Endothelial cell of umbilical vein (primary cell): ENCODE measurements at regions not wholly inside any gene's neighbourhood (a gene's known extent, or its start where the extent isn't known, plus 50 kb on each side); places are given as distances from the start of the nearest gene placed in this dataset.

Source experiments
- BruUV-seq: library from RNA; stranded (reverse); fragments of 400-500 nt; replicated peaks from 2 replicates; lab custom pipeline; 2021; lab: Mats Ljungman, UMichigan
- CTCF ChIA-PET: fragments of 300-600, 350-600 bp; sonication (Branson Sonifier 250); formaldehyde crosslinking; loops from one replicate; lab custom pipeline; 2021; ENCODE audit warnings: antibody characterized with exemption, inconsistent platforms; lab: Charles Lee
- POLR2A ChIA-PET: fragments of 300-600, 350-600 bp; sonication (Branson Sonifier 250); formaldehyde crosslinking; loops from one replicate; lab custom pipeline; 2021; ENCODE audit warnings: antibody characterized with exemption, inconsistent platforms; lab: Charles Lee
- DNase-seq: peaks from one replicate; pipeline ENCODE4 v3.0.0-alpha.2; 2011; ENCODE audit warnings: low read depth, low spot score
- FAIRE-seq: peaks from 2 replicates; lab custom pipeline; 2011; peaks lifted over from hg19 to GRCh38; lab: Jason Lieb, UNC
- H2AFZ ChIP-seq: 2 replicates; pipeline ENCODE4 v1.6.0; 2012; ENCODE audit warnings: low read depth, low read length, control low read depth, inconsistent platforms
- H3K27ac ChIP-seq: 2 replicates; pipeline ENCODE4 v1.5.1; 2011; ENCODE audit warnings: low read depth, mild to moderate bottlenecking, control low read depth, low read length, moderate library complexity; ENCODE audit not compliant: insufficient read depth
- H3K27me3 ChIP-seq, 2 experiments: 2 replicates each; pipeline versions ENCODE4 v1.6.0 to v1.6.1; 2011; ENCODE audit warnings: low read length in 2 of 2, mixed read lengths in 1 of 2; ENCODE audit not compliant: control insufficient read depth in 2 of 2, insufficient read depth in 2 of 2
- H3K36me3 ChIP-seq, 2 experiments: 2 replicates in 1 of 2; 3 replicates in 1 of 2; pipeline ENCODE4 v1.5.1; 2011; ENCODE audit warnings: low read length in 2 of 2, mild to moderate bottlenecking in 1 of 2, moderate library complexity in 1 of 2; ENCODE audit not compliant: control insufficient read depth in 2 of 2, insufficient read depth in 2 of 2; ENCODE audit errors: extremely low read depth in 1 of 2
- H3K4me1 ChIP-seq: 3 replicates; pipeline ENCODE4 v1.5.1; 2011; ENCODE audit warnings: mild to moderate bottlenecking, low read length; ENCODE audit not compliant: control insufficient read depth, insufficient read depth; ENCODE audit errors: extremely low read depth
- H3K4me2 ChIP-seq: 2 replicates; pipeline ENCODE4 v1.6.1; 2011; ENCODE audit warnings: low read length, control low read depth, mixed read lengths; ENCODE audit not compliant: insufficient read depth
- H3K4me3 ChIP-seq, 3 experiments: fragments of 200-600 bp in 1 of 3; sonication (generic), shearing (Covaris generic) in 1 of 3; replicated peaks in 1 of 3; 2 replicates each; pipeline ENCODE4 v1.5.1; 2011 to 2016; ENCODE audit warnings: control low read depth in 3 of 3, low read length in 3 of 3, mild to moderate bottlenecking in 2 of 3, inconsistent platforms in 1 of 3, low read depth in 1 of 3, moderate library complexity in 1 of 3; ENCODE audit not compliant: insufficient read depth in 1 of 3
- H3K79me2 ChIP-seq: 2 replicates; pipeline ENCODE4 v1.6.0; 2012; ENCODE audit warnings: low read length, inconsistent platforms; ENCODE audit not compliant: control insufficient read depth, insufficient read depth
- H3K9ac ChIP-seq: replicated peaks from 2 replicates; pipeline ENCODE3; 2011; ENCODE audit warnings: low read length, control low read depth; ENCODE audit not compliant: insufficient read depth; ENCODE audit errors: extremely low read depth
- H3K9me1 ChIP-seq: replicated peaks from 3 replicates; pipeline ENCODE4 v1.6.0; 2011; ENCODE audit warnings: mild to moderate bottlenecking, low read length; ENCODE audit not compliant: control insufficient read depth, insufficient read depth; ENCODE audit errors: extremely low read depth
- H3K9me3 ChIP-seq: replicated peaks from 2 replicates; pipeline ENCODE4 v1.5.1; 2012; ENCODE audit warnings: low read length, inconsistent platforms; ENCODE audit not compliant: control insufficient read depth, insufficient read depth
- H4K20me1 ChIP-seq: replicated peaks from 2 replicates; pipeline ENCODE3; 2011; ENCODE audit warnings: mild to moderate bottlenecking, low read length; ENCODE audit not compliant: control insufficient read depth, insufficient read depth; ENCODE audit errors: extremely low read depth
- EZH2 ChIP-seq: IDR thresholded peaks from 2 replicates; pipeline ENCODE4 v1.6.1; 2012; ENCODE audit warnings: borderline replicate concordance, low read depth, mild to moderate bottlenecking, moderate library complexity, low read length, inconsistent platforms; ENCODE audit not compliant: severe bottlenecking
- GATA2 ChIP-seq: IDR thresholded peaks from 2 replicates; pipeline ENCODE4 v1.7.0; 2011; ENCODE audit warnings: low read depth, mild to moderate bottlenecking, moderate library complexity, mixed read lengths, low read length; ENCODE audit not compliant: insufficient read length, insufficient read depth
- JUN ChIP-seq: IDR thresholded peaks from 2 replicates; pipeline ENCODE4 v1.6.1; 2011; ENCODE audit warnings: borderline replicate concordance, low read depth; ENCODE audit not compliant: insufficient read length, insufficient read depth
- MYC ChIP-seq: IDR thresholded peaks from one replicate; pipeline ENCODE4 v1.6.1; 2011; ENCODE audit warnings: mild to moderate bottlenecking, low read depth, low read length
- POLR2AphosphoS5 ChIP-seq: IDR thresholded peaks from 2 replicates; pipeline ENCODE4 v1.6.1; 2012; ENCODE audit warnings: low read depth, mild to moderate bottlenecking, control low read depth, low read length, moderate library complexity; ENCODE audit not compliant: insufficient read depth
- dilution Hi-C: fragments of 300-500 bp; cut with MboI; formaldehyde crosslinking; loops from one replicate; pipeline ENCODE4 v1.15.0; 2019; ENCODE audit warnings: low sequenced_read_pairs; ENCODE audit not compliant: extremely low pct_ligation_motif_present
- intact Hi-C: fragments of 100-400 bp; cut with micrococcal nuclease; formaldehyde crosslinking; loops from one replicate; pipeline ENCODE4 v1.10.0; 2022
- TF ChIP-seq, protein P1 (sequence below), 2 donors: IDR thresholded peaks; 1 replicate in 1 of 2; 2 replicates in 1 of 2; pipeline ENCODE4 v1.5.1; 2011; ENCODE audit warnings: low read length in 2 of 2, mild to moderate bottlenecking in 2 of 2, moderate library complexity in 2 of 2, control low read depth in 1 of 2, inconsistent platforms in 1 of 2, low read depth in 1 of 2; ENCODE audit not compliant: insufficient read depth in 1 of 2; ENCODE audit errors: extremely low read depth in 1 of 2

DNA sequence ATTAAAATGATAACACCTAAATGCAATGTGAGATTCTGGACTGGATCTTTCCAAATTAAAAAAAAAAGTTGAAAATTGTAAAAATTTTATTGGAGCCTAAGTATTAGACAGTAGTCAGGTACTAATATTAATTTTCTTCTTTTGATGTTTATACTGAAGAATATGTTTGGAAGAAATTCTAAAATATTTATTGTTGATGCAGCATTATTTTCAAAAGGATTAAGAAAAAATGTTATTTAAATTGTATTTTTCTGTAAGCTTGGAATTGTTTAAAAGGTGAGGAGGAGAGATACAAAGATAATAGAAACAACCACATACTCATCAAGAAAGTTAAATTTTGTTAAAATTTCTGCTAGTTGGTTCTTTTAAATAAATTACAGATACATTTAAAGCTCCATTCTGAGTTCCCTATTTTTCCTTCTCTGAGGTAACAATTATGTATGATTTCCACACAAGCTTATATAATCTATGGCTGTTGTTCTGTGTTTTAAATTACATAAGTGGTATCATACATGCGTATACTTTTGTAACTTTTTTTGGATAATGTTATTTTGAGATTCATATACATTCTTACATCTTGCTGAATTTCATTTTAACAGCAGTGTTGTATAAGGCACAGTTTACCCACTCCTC lies 180.3 kb upstream of the RGS18 start:
- FAIRE-seq (peak; percentile 40), DNase-seq (no peak)
- Histone ChIP-seq H3K27ac (no peak overlapping the region), H3K9ac (no peak overlapping the region), H3K9me1 (no peaks in the 10 kb centered on the region), H3K4me3 (no peak overlapping the region), H3K79me2 (no peaks in the 10 kb centered on the region), H3K4me2 (no peak overlapping the region), H3K27me3 (no peaks in the 10 kb centered on the region), H3K36me3 (no peaks in the 10 kb centered on the region), H3K4me1 (no peaks in the 10 kb centered on the region), H3K9me3 (no peaks in the 10 kb centered on the region), H2AFZ (no peak overlapping the region), H4K20me1 (no peaks in the 10 kb centered on the region)
- dilution Hi-C loops (no loop called here), intact Hi-C loops (no loop called here)
- ChIA-PET POLR2A (no interaction called here), CTCF (interaction anchor here (1.2 kb wide), 1 partner anchor 10 kb away, joined by 3 read pairs; no protein-coding TSS in a partner anchor)
- no TSS peak for BruUV-seq
- TF ChIP-seq, protein P1, sequence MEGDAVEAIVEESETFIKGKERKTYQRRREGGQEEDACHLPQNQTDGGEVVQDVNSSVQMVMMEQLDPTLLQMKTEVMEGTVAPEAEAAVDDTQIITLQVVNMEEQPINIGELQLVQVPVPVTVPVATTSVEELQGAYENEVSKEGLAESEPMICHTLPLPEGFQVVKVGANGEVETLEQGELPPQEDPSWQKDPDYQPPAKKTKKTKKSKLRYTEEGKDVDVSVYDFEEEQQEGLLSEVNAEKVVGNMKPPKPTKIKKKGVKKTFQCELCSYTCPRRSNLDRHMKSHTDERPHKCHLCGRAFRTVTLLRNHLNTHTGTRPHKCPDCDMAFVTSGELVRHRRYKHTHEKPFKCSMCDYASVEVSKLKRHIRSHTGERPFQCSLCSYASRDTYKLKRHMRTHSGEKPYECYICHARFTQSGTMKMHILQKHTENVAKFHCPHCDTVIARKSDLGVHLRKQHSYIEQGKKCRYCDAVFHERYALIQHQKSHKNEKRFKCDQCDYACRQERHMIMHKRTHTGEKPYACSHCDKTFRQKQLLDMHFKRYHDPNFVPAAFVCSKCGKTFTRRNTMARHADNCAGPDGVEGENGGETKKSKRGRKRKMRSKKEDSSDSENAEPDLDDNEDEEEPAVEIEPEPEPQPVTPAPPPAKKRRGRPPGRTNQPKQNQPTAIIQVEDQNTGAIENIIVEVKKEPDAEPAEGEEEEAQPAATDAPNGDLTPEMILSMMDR (IDR thresholded peaks at IDR 0.05; ENCODE audit: extremely low read depth in 1 of 2, insufficient read depth in 1 of 2, low read depth in 1 of 2, low read length in 2 of 2) = no peak
- TF ChIP-seq GATA2 = no peak
- no peak for TF ChIP-seq MYC
- TF ChIP-seq POLR2AphosphoS5 = no peak
- TF ChIP-seq JUN = no peak
- TF ChIP-seq EZH2 = no peak
